ENCODE measurements at regions not wholly inside any gene's neighbourhood (a gene's known extent, or its start where the extent isn't known, plus 50 kb on each side); places are given as distances from the start of the nearest gene placed in this dataset.

DNA sequence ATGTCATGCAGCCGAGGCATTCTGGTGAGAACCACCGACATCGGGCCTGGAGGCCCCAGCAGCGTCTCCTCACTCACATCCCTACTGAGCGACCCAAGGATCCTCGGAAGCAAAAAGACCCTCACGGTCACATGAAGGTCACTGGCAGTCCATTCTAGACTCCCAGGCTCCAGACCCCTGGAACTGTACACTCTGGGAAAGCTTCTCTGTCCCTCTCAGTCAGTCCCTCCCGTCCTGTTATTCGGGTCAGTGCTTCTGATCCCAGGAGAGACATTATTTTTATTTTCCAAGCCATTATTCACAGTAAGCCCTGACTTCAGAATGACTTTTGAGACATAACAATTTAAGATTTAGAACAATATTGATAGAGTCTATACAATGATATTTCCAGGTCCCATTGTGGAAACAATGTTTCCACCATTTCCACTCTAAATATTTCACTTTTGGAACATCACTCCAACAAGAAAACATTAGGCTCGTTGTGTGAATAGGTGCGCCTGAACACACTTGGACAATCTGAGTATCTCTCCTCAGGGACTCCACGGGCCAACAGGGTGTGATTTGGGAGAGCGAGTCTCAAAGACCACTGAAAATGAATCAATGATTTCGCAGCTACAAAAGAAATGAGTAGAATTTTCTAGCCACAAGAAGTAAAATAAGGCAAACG is 199.7 kb downstream of the SOD2 start:
- peaks cover 9% of the 10 kb centered on the region for H3K27me3 Mint-ChIP-seq
- ChIA-PET CTCF (no interaction called here), POLR2A (no interaction called here)
- Histone ChIP-seq H3K9me3 (ENCODE audit: control extremely low read depth in 1 of 3, control insufficient read depth in 2 of 3, insufficient read depth in 1 of 3, low read length in 2 of 3) (peaks cover 0 to 6% (median 0%) of the 10 kb centered on the region in 3 donors), H4K20me1 (ENCODE audit: control insufficient read depth, insufficient read depth, low read length, poor library complexity, severe bottlenecking) (no peaks in the 10 kb centered on the region), H2AFZ (ENCODE audit: insufficient read depth, low read depth, low read length, poor library complexity, severe bottlenecking) (no peak overlapping the region), H3K27me3 (replicated peaks in 1 of 4; ENCODE audit: control extremely low read depth in 1 of 4, control insufficient read depth in 3 of 4, insufficient read depth in 4 of 4, low read length in 3 of 4) (peaks cover 0 to 6% (median 2%) of the 10 kb centered on the region in 4 experiments), H3K4me1 (ENCODE audit: control insufficient read depth in 2 of 2, insufficient read depth in 2 of 2, low read length in 2 of 2) (no peaks in the 10 kb centered on the region), H3K27ac (ENCODE audit: low read length in 2 of 2) (no peak overlapping the region), H3K4me3 (ENCODE audit: control extremely low read depth in 1 of 5, extremely low read depth in 1 of 5, insufficient read depth in 1 of 5, low read depth in 2 of 5, low read length in 4 of 5) (no peak overlapping the region), H3K4me2 (replicated peaks; ENCODE audit: low read depth, low read length, poor library complexity, severe bottlenecking) (no peak overlapping the region), H3K9ac (ENCODE audit: low read length) (no peak overlapping the region), H3K79me2 (ENCODE audit: control insufficient read depth, insufficient read depth, low read length) (no peaks in the 10 kb centered on the region), H3K36me3 (replicated peaks in 1 of 2; ENCODE audit: control extremely low read depth in 1 of 2, control insufficient read depth in 1 of 2, extremely low read depth in 1 of 2, insufficient read depth in 2 of 2, low read length in 1 of 2) (no peaks in the 10 kb centered on the region)
- no peak overlapping the region for H3K27ac Mint-ChIP-seq
- WGBS (ENCODE audit: insufficient coverage): 93% methylated on average over 9 of the region's 15 CpGs
- no peak for DNase-seq
- peaks cover 3% of the 10 kb centered on the region for H3K9me3 Mint-ChIP-seq (ENCODE audit: insufficient read depth)
- H3K4me3 Mint-ChIP-seq: no peak overlapping the region
- intact Hi-C loops (cut with micrococcal nuclease): no loop called here
- TF ChIP-seq CTCF (IDR thresholded peaks at IDR 0.05): no peak
- TF ChIP-seq EZH2 (IDR thresholded peaks at IDR 0.05; ENCODE audit: borderline replicate concordance, insufficient read depth, low read depth, low read length, poor library complexity, severe bottlenecking): no peak
- no peak for ATAC-seq (ENCODE audit: low read depth)
- H3K4me1 Mint-ChIP-seq: no peaks in the 10 kb centered on the region

DNA sequence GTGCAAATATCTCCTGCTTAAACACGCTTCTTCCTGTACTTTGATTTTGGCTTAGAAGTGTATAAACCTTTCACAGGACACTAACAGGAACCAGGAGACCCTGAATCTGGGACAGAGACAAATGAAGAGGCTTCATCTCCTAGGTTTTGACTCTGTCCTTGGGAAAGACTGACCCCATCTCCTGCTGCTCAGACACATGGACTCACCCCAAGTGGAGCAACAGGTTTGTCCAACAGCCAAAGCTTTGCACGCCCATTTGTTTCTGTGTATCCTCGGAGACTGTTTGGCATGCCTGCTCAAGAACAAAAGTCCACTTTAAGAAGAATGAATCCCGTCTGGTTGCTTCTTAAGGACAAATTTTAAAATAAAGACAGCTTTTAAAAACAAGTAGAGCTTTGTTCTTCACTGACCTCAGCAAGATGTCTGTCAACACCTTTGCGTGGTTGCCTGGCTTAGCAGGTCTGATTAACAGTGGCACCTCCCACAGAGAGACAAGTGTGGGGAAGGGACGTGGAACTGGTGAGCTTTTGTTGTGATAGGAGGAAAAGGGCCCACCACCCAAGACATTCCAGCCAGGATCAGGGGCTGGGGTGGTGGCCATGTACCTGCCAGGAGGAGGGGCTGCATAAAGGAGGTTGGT is 202.6 kb downstream of the SOD2 start:
- Histone ChIP-seq H3K4me2 (replicated peaks; ENCODE audit: low read depth, low read length, poor library complexity, severe bottlenecking) (no peak overlapping the region), H3K79me2 (ENCODE audit: control insufficient read depth, insufficient read depth, low read length) (no peaks in the 10 kb centered on the region), H3K27me3 (replicated peaks in 1 of 4; ENCODE audit: control extremely low read depth in 1 of 4, control insufficient read depth in 3 of 4, insufficient read depth in 4 of 4, low read length in 3 of 4) (peaks cover 0 to 6% (median 2%) of the 10 kb centered on the region in 4 experiments), H3K36me3 (replicated peaks in 1 of 2; ENCODE audit: control extremely low read depth in 1 of 2, control insufficient read depth in 1 of 2, extremely low read depth in 1 of 2, insufficient read depth in 2 of 2, low read length in 1 of 2) (no peaks in the 10 kb centered on the region), H3K9ac (ENCODE audit: low read length) (no peak overlapping the region), H2AFZ (ENCODE audit: insufficient read depth, low read depth, low read length, poor library complexity, severe bottlenecking) (no peak overlapping the region), H3K9me3 (ENCODE audit: control extremely low read depth in 1 of 3, control insufficient read depth in 2 of 3, insufficient read depth in 1 of 3, low read length in 2 of 3) (peaks cover 0 to 6% (median 0%) of the 10 kb centered on the region in 3 donors), H3K4me1 (ENCODE audit: control insufficient read depth in 2 of 2, insufficient read depth in 2 of 2, low read length in 2 of 2) (no peaks in the 10 kb centered on the region), H3K27ac (ENCODE audit: low read length in 2 of 2) (no peak overlapping the region), H4K20me1 (ENCODE audit: control insufficient read depth, insufficient read depth, low read length, poor library complexity, severe bottlenecking) (no peaks in the 10 kb centered on the region), H3K4me3 (ENCODE audit: control extremely low read depth in 1 of 5, extremely low read depth in 1 of 5, insufficient read depth in 1 of 5, low read depth in 2 of 5, low read length in 4 of 5) (no peak overlapping the region)
- no peak for ATAC-seq (ENCODE audit: low read depth)
- TF ChIP-seq EZH2 (IDR thresholded peaks at IDR 0.05; ENCODE audit: borderline replicate concordance, insufficient read depth, low read depth, low read length, poor library complexity, severe bottlenecking): no peak
- no peak for TF ChIP-seq CTCF (IDR thresholded peaks at IDR 0.05)
- 81% methylated on average over 5 of the region's 6 CpGs for WGBS (ENCODE audit: insufficient coverage)
- intact Hi-C loops (cut with micrococcal nuclease): no loop called here
- Mint-ChIP-seq H3K27me3 (peaks cover 10% of the 10 kb centered on the region), H3K9me3 (ENCODE audit: insufficient read depth) (no peaks in the 10 kb centered on the region), H3K27ac (no peak overlapping the region), H3K4me1 (no peaks in the 10 kb centered on the region), H3K4me3 (no peak overlapping the region)
- DNase-seq: no peak
- ChIA-PET CTCF (no interaction called here), POLR2A (no interaction called here)

Measured in B cell (primary cell).